Suppressor macrophage treated with lipopolysaccharide for 4 hours (primary cell): ENCODE measurements at regions not wholly inside any gene's neighbourhood (a gene's known extent, or its start where the extent isn't known, plus 50 kb on each side); places are given as distances from the start of the nearest gene placed in this dataset.

Experiments
- DNase-seq: peaks from one replicate; pipeline ENCODE4 v3.0.0-alpha.2; 2020

DNA sequence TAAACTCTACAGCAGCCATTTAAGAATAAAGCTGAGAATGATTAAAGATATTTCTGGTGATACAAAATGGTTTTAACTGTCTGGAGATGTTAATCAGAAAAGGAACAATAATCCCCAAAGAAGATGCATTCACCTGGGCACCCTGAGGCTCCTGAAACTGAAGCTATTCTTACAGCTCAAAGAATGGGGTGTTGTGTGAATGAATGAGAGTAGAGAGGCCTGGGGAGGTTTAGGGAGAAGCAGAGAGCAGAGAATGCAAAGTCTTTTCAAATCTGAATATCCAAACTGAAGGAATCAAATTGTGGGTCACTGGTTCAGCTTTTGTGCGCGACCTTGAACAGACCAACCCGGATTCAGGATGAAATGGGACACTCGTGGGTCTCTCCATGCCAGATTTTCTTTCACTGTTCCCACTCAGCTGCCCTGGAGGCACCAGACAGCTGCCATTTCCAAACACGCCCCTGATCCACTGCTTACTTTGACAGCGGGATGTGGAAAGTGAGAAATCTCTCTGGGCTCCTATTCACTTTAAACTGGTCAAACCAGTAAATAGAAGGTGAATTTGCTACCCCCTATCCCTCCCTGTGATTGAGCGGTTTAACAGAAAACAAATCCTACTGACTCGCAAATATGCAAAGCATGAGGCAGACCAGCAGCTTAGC, 485.5 kb upstream of the THBS1 start:
- no peak for DNase-seq

DNA sequence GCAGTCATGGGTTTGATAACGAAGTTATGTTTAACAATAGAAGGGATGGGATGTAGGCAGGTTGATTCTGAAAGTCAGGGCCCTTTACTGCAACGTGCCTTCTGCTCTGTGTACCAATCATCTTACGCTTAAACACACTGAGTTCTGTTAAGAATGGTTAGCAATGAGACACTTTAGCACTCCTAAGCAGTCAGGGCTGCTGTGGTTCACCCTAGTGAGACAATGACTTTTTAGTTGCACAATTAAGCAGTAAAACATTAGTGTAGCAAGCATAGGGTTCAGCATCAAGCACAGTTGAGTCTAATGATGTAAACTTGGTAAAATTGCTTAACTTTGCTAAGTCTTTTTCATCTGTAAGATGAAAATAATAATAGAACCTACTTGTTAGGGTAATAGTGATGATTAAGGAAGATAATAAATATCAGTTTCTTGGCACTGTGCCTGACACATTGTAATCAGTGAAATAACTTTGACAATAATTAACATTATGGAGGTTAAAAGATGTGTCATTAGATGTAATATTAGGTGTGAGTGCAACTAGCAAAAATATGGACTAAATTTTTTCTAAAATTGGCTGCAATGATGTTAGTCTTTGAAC, 484.2 kb upstream of the THBS1 start:
- DNase-seq = no peak

DNA sequence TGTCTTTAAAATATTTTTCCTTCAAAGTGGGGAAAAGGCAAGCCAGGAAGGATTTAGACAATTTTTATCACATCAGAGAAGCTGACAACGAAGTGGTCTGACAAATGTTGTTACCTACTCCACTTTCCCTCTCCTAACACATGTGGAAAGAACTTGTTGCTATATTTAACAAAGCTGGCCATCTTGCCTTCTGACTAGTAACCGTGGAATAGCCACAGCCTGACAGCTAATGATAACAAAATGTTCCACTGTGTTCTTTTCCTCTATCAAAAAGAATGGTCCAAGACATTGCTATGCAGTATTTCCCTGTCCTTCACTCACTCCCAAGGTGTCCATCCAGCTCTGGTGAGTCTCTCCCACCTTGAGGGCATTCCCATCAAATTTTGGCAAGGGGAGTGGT, 481.4 kb upstream of the THBS1 start:
- DNase-seq = no peak

DNA sequence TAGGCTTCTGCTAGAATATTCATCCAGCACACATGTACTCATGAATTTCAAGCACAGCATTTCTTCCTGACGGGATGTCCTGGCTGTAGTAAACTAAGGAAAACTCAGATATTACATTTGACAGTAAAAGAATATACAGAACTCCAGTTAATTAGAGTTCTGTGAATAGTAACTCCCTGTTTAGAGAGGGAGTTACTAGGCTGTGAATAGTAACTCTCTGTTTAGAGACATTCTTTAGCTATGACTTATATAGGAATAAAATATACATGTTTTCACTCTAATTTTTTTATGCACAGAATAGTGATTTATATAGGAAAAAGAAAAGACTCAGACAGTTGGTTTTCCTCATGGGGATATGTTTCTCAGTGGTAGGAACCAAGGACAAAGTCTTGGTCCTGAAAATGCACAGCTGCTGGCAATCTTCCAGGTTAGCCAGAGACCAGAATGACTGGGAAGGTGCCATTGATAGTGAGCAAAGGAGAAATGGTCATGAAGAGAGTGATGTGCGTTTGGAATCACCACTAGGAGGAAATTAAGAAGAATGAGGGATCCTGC, 480.7 kb upstream of the THBS1 start:
- no peak for DNase-seq

DNA sequence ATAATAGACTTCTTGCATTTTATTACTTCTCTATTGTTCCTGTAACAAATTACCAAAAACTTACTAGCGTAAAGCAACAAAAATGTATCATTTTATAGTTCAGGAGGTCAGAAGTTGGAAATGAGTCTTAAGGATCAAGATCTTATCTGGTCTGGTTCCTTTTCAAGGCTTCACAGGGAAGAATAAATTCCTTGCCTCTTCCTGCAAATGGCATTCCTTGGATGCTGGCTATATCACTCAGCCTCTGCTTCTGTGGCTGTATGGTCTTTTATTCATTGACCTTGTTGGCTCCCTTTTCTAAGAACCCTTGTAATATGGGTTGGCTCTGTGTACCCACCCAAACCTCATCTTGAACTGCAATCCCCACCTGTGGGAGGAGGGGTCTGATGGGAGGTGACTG, 478.4 kb upstream of the THBS1 start:
- DNase-seq = no peak

DNA sequence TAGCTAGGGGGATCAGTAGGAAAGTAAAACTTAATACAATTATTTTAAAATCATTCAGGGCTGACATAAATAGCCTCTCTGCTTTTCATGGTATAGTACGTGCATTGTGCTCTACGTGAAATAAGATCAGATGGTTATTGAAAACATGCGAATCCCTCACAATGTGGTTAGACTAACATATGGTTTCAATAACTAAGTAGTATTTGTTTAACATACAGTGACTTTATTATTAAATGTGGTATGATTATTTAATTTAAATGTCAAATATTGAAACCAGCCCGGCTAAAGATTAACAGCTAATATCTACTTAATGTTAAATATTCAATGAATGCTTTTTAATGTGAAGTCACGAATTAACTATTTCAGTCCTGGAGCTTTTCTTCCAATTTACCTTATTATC, 473.9 kb upstream of the THBS1 start:
- no peak for DNase-seq

DNA sequence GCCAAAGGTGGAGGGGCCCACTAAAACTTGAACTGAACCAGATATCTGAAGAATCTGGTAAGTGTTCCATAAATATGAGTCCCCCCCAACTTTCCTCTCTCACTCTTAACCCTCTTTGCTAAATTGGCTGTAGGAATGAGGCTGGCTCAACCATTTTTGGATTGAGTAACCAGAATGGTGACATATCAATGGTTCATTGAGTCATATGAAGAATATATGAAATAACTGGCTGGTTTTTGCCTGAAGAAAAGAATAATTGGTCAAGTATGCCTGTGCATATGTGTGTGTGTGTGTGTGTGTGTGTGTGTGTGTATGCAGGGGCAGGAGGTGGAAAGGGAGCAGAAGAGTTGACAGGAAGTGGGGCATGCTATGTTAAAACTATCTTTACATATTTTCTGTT, 472.9 kb upstream of the THBS1 start:
- no peak for DNase-seq

DNA sequence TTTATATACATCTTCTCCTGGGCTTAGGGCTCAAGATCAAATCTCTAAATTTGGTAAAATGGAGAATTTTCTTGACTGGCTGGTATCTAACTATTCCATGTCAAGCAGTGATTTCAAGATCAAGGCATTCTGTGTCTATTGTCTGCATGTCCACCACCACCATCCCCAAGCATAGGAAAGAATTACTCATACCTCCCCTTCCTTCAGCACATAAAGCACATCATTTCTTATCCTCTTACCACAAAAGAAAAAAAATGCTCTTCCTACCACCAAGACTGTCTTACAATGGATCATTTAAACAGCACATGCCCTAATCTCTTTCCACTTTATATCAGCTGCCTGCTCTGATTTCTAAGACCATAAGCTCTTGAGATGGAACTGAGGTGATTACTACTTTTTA, 470.5 kb upstream of the THBS1 start:
- no peak for DNase-seq

DNA sequence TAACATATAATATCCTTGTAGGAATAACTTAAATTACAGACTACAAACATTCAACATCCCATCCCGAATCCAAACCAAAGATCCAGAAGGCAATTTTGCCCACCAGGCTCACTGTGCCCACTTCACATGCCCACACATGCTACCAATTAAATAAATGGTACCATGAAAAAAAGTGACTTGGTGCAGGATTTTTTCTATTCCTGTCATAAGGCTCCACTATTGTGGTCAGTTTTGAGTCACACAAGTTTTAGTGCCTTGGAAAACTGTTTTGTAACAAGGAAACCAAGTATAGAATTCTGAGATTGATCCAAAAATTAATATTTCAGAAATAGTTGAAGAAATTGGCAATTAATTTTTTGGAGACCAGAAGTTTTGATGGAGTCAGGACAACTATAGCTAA, 470.1 kb upstream of the THBS1 start:
- no peak for DNase-seq

DNA sequence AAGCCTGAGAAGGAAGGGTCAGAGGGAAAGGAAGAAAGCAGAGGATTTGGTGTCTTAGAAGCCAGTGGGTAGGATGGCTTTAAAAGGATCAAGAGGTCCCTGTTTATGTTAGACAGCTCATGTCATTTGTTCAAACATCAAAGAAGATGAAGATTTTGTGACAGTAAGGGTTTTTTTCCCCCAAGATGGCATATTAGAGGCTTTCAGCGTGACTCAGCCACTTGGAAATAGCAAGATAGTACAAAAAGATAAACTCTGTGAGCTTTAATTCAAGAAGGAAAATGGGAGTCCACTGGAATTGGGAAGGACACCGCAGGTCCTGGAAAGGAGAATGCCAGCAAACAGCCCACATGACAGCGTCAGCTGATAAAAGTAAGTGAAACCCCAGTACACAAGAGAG, 467.1 kb upstream of the THBS1 start:
- DNase-seq = no peak

DNA sequence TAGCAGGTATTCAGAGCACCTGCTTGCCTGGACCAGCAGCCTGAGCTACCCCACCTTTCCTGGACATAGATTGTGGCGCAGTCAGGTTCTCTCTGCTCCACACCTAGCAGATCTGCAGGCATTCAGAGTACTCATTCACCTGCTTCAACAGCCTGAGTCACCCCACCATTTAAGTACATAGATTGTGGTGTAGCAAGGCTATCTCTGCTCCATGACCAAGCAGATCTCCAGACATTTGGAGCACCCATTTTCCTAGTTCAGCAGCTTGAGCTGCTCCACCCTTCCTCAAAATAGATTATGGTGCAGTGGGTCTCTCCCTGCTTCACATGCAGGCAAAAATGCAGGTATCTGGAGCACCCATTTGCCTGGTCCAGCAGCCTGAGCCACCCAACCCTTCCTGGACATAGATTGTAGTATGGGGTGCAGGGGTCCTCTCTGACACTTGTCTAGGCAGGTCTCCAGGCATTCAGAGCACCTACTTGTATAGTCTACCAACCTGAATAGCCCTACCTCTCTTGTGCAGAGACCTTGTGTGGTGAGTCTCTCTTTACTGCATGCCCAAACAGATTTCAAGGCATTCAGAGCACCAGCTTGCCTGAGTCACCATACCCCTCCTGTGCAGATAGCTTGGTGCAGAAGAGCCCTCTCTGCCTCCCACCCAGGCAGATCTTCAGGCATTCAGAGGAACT, 466.0 kb upstream of the THBS1 start:
- no peak for DNase-seq

DNA sequence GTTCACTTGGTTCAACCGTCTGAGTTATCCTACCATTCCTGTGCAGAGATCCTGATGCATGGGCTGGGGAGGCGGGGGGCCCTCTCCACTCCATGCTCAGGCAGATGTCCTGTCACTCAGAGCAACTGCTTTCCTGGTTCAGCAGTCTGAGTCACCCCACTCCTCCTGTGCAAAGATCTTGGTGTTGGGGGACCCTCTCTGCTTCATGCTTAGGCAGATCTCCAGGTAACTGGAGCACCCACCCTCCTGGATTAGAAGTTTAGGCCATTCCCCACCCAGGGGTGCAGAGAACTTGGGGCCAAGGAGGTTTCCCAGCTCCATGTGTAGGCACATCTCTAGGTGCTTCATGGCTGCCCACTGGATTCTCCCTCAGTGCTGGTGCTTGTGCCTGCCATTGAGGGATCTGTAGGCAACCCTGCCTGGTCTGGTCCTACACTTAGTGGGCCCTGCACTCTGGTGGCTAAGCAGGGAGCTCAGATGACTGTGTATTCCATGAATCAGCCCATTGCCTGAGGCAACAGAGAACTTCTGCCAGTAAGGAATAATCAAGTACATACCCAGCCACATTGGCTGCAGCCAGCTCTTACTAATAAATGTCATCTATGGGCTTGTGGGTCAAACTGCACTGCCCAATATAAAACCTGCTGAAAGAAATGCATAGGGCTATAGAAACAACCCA, 465.4 kb upstream of the THBS1 start:
- DNase-seq = no peak

DNA sequence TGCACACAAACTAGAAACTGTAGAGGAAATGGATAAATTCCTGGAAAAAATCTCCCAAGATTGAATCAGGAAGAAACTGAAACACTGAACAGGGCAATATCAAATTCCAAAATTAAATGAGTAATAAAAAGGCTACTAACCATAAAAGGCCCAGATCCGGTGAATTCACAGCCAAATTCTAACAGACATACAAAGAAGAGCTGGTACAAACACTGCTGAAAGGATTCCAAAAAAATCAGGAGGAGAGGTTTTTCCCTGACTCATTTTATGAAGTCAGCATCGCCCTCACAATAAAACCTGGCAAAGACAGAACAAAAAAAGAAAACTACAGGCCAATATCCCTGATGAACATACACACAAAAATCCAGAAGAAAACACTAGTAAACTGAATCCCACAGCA, 462.4 kb upstream of the THBS1 start:
- no peak for DNase-seq

DNA sequence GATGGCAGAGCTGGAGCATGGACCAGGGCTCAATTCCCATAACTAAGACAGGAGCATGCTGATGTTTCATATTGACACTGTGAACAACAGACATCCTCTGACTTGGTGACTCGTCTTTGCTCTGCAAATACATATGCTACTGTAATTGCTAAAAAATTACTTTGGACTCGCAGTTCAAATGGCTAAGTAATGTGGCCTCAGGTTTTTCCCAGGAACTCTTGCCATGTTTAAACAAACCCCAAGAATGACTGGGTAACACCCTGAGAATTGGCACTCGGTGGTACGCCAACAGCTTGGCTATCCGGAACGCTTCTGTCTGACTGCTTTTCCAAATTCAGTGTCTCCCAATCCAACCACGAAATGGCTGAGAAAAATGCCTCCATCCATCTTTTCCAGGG, 456.7 kb upstream of the THBS1 start:
- no peak for DNase-seq

DNA sequence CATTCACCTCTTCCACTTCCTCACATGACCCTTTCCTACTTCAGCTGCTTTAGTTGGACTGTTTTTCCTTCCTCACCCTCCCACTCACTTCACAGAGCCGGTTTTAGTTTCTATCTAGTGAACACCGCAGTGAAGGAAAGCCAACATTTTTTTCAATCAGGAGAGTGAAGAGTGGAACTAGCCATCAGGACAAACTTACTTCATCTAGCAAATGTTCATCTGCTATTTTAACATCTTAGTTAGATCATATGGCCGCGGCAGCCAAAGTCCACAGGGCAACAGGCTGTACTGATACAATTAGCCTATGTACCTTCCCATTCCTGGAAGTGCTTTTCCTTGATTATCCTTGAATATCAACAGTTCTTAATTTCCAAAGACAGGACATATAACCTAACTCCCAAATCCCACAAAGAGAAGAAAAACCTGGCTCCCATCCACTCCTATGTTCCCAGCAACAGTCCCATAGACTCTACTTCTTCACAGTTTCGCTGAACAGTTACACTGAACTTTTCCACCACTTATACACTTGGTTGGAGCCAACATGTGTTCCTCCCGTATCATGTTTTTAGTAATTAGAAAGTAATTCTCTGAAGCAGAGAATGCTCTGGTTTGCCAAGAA, 456.2 kb upstream of the THBS1 start:
- DNase-seq = peak; percentile 4

DNA sequence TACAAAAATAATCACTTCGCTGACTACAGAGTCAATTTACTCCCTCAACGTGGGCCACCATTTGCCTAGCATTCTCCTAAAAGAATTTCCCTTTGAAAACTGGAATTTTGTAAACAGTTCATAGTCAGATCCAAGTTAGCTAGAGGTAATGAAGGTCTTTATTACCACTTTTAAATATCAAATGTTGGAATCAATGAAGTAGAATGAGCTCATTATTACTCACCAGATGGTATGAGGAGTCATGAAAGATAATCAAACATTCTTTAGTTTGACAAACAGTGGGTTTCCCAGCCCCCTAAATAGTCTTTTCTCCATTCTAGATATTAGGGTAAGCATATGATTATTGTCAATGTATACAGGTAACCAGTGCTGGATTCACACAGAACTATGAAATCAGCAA, 455.7 kb upstream of the THBS1 start:
- no peak for DNase-seq

DNA sequence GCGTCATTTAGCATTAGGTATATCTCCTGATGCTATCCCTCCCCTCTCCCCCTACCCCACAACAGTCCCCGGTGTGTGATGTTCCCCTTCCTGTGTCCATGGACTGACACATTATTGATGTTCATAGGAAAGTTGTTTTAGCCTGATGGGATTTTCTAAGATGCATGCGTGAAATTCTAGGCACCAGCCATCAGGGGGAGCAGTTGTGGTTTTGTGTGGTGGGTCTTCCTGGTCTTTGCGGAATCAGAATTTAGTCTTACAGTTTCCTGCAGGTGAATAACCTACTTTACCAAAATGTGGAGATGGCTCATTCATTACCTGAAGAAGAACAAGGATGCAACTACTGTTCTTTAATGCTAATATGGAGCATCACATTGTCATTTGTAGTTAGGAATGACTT, 455.0 kb upstream of the THBS1 start:
- peak; percentile 55 for DNase-seq

DNA sequence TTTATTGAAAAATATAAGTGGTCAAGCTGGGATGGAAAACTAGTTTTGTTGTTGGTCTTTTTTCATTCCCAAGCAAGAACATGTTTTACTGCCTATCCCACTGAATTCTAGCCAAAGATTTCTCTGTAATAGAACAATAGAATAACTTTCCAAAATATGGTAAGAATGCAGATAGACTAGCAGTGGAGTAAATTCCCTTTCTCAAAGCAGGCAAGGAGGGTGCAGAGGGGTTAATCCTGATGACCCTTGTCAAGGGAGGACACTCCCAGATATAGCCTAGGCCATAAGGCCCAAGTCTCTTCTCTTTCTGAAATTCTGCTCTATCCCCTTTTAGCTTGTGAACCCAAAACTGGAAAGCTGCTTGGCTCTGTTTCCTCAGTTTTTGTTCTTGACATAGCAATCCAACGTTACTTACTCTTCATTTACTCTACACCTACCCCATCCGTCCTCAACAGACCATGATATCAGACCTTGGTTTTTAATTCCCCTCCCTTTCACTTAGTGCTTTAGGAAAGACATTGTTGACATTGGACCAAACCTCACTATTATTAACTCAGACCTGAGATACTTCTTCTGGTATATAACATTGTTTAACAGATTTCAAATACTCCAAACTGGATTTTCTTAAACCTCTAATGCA, 453.6 kb upstream of the THBS1 start:
- no peak for DNase-seq

DNA sequence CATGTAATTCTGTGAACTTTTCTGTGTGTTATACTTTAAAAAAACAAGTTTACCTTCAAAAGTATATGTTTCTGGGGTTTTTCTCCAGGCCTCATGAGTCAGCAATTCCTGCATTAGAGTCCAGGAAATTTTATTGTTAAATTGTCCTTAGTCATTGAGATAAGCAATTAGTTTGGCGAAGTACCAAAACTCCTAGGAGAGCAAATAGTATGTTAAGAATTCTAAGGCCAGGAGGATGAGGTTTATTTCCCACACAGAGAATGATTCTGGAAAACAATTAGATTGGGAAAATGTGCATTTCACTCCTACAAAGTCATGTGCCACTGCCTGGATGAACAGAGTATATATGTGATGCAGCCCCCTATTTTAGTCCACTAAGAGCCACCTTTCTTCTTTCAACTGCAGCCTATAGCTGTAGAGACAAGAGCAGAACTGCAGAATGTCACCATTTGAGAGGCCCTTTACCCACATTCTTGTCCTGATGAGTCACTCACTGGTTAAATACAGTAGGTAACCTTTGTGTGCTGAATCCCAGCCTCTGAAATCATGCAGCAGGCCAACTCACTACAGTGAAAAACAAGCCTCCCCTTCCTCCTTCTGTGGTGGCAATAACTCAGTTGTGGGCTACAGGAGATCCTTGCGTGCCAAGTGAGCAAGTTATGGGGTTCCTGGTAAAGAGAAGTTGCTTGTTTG, 452.8 kb upstream of the THBS1 start:
- peak; percentile 22 for DNase-seq

DNA sequence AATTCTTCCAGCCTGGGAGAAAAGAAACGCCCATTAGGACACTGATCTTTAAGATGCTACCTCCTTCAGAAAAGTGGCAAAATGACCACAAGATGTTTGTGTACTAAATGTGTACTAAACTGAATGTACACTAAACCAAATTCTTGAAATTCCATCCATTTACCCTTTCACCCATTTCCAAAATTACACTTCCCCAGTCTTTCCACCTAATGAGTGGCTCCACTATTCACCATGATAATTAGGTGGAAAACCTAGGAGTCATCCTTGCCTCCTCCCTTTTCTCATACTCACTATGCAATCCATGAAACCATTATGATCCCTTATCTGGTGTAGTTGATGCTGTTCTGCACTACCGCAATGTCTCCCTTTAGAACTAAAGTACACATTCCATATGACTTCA, 452.1 kb upstream of the THBS1 start:
- no peak for DNase-seq

DNA sequence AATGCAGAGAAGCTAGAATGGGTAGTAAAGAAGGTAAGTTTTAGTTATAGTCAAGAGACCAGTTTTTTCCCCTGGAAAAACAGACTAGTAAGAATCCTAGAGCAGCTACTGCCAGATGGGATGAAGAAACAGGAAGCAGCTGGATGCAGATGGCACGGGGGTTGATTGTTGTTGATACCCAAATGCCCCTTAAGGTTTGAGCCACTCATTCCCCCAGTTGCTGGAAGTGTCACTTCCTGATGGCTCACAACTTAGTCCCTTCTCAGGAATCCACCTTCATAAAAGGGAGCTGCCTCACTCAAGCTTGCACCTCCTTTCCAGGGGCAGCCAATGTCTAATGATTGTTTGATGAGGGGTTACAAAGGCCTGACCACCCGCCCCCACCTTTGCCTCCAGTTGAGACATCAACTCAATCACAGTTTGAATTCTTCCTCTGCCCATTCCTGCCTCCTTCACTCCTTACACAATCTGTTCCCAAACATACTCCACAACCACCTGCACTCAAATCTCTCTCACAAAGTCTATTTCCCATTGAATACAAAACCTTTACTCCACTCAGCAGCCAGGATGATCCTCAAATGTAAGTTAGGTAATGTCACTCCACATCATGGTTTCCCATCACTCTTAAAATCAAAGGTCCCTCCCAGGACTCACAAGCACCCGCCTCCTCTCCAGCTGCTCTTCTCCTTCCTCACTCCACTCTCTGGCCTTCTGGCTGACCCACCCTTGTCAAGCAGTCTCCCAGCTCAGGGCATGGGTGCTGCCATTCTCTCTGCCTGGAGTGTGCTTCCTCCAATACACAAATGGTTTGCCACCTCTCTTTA, 450.1 kb upstream of the THBS1 start:
- DNase-seq = no peak
